NCI-H2029 (cell line): ENCODE measurements at regions not wholly inside any gene's neighbourhood (a gene's known extent, or its start where the extent isn't known, plus 50 kb on each side); places are given as distances from the start of the nearest gene placed in this dataset.
"Not testable (repeated sequence)": the region's sequence is repeated elsewhere in the genome, so short reads cannot be mapped to it uniquely, and the experiment has no call there.

Source experiments
- DNase-seq: peaks from one replicate; lab custom pipeline; 2025; lab: John Stamatoyannopoulos, UW

DNA sequence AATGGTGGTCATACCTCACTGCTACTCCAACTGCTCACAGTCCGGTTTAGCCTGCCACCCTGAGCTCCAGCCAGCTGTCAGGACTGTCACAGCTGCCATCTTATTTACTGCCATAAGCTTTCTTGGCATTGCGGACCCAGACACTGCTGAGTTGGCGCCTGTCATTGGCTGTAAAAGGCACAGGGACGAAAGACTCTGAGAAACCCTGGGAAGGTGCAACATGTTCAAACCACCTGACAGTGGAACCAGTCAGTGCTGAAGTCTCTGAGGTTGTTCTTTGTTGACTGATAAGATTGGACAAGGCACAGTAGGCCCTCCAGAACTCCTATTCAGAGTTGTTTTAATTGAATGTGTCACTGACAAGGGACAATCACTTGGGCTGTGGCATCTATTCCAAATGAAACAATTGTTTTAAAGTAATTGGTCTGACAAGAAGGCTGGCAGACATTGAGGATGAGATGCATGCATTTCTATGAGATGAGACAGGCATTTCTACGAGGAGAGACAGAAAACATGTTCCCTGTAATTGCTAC lies 927.8 kb downstream of the STPG2 start:
- DNase-seq, result no peak

DNA sequence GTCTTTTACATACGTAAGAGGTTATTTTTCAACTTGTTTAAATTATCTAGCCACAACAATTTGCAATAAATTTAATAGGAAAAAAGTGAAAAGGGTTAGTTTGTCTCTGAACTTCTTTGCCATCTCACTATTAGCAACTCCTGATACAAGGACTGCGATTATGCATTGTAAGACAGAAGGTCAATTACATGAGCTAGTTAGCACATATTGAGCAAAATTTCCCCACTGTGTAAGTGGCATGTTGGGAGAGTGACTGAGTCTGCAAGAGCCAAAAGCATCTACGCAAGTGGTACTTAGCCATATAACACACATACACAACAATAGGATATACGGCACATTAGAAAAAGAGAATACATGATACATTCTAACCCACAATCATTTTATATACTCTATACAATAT lies 927.2 kb downstream of the STPG2 start:
- no peak for DNase-seq

DNA sequence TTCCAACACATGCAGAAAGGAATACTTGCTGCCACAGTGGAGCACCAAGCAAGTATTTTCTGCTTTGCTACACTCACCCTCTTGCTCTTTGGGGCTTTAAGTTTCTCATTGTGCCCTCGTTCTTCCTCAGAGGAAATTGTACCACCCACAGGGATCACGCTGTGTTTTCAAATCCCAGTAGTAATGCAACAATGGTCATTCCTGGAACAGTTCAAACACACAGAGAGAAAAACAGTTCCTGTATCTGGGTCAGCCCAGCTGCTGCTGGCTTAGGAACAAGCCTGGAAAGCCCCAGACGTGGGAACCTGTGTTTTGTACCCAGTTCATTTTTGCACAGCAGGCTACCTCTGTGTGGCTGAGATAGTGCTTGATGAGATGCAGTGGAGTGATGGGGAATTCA lies 907.8 kb downstream of the STPG2 start:
- no peak for DNase-seq

DNA sequence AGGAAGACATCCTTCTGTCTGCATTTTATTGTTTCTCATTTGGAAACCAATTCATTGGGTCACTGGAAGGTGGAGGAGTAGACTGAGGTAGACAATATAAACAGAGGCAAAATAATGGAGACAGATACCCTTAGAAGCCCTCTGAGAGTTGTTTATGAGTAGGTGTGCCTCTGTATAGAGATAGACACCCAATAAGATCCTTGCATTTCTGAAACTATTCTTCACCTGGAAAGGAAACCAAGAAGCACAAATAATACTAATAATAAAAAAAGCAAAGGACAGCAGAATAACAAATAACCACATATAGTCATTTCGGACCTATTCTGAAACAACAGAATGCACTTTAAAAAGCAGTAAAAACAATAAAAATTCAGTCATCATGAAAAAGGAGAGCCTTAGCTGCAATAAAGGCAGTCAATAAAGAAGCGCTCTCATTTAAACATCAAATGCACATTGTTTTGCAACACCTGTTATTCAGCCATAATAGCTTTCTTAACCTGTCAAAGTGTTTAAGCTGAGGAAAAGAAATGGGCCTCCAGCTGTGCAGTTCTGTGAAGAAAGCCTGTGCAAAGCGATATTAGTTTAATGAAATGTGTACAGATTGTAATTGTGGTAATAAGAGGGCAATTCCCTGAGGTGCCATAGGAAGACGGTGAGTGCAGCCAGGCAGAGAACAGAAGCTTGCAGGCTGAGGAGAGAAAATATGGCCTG lies 904.2 kb downstream of the STPG2 start:
- no peak for DNase-seq

DNA sequence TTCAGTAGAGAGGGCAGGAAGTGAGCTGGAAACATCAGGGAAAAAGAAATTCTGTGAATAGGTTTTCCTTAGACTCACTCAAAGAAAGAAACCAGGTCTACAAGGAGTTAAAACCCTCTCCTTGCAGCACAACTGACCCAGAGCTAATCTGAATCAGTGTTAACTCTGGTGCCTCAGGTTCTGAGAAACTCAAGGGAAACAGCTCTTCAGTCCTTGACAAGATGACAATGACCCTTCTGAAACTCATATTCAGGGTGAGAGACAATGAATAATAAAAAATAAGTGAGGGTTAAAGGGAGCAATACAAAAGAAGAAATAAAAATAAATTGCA lies 903.6 kb downstream of the STPG2 start:
- DNase-seq, result no peak

DNA sequence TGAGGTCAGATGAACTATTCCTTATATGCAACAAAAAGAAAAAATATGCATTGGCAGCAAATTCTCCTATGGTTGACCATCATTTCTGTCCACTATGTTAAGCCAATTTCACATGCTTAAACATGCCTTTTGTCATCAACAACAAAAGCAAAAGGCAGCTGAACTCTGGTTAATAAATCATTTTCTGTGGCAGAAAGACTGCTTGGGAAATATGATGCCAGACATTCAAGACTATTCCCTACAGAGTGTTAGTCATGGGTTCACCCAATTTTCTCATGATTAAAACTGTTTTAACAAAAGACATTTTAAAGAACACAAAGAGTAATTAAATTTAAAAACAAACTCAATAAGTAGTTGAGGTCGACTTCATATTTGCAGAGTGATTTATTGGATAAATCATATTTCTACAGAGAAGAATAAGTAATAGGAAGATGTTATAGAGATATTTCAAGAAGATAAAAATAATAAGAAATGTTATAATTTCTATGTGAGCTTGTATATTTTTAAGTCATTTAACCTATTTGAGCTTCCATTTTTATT lies 890.6 kb downstream of the STPG2 start:
- DNase-seq, result no peak

DNA sequence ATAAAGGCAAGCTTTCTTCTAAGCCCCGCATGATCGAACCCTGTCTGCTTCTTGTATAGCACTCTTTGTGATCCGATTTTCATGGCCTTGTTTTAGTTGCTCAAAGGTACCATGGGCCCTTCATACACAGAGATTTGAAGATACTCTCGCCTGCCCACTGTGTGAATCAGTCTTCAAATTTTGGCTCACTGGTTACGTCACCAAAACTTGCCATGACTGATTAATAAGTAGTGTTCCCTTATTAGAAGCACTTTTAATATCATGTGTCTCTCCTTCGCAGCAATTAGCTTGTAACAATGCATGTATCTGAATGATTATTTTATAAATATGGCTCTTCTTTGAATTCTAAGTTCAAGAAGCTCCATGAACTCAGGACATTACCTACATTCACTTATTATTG lies 880.5 kb downstream of the STPG2 start:
- DNase-seq, result no peak

DNA sequence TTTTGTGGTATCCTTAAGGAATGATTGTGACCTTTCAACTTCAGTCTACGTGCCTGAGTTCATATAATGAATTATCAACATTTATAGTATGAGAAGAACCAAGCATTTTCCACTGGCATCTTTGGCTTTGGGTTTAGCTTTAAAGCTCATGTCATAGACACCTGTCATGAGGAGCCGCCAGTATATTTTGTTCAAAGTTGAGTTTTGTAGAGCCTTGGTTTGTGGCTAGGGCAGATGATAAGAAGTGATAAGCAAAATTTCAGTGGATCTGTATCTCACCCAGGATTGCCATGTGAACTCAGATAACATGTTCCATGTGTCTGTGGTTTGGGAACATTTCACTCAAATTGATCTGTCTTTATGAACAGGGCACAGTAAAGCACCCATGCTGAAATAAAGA lies 873.2 kb downstream of the STPG2 start:
- DNase-seq, result no peak

DNA sequence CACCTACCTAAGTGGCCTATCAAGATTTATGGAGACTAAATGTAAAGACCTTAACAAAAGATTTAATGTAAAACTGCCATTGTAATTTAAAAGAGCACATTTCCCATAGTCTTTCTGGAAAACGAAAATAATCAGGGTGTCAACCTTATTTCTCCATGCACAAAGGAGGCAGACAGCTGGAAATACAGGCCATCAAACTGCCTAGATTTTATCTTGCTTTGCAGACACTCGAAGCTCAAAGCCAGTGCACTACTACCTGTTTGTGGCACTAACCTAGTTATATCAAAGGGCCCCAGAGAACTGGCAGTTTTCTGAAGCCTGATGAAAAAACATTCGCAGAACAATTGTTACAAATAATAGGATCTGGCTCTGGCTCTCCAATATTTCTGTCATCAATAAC lies 863.9 kb downstream of the STPG2 start:
- DNase-seq, result no peak

DNA sequence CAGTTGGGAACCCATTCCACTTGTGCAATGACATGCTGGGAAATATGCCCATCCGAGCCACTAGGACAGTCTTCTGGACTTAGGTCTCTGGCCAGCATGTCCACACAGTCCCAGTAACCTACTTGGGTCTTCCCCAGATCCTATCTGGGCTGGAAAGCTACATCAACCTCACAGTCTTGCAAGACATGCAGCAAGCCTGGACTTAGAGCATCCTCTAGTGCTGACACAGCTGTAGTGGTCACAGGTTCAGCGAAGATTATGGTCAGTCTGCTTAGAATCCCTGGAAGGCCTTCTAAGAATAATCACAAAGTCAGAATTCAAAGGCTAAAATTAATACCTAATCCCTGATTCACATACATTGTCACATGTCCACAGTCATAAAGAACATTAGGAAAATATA lies 842.7 kb downstream of the STPG2 start:
- no peak for DNase-seq

DNA sequence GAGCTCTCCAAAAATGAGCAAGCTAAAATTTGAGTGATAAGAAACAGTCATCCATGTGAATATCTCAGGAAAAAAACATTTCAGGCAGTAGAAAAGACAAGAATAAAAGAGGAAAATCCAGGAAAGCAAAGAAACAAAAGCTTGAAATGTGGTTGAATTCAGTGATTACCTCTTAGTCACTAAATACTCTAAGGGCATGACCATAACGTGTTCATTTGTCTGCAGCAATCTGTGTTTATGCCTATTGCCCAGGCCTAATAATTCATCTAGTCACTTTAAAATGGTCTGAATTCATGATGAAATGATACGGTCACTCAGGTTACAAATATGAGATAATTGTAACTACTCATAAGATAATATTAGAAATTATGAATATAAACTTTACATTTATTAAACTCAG lies 837.9 kb downstream of the STPG2 start:
- no peak for DNase-seq

DNA sequence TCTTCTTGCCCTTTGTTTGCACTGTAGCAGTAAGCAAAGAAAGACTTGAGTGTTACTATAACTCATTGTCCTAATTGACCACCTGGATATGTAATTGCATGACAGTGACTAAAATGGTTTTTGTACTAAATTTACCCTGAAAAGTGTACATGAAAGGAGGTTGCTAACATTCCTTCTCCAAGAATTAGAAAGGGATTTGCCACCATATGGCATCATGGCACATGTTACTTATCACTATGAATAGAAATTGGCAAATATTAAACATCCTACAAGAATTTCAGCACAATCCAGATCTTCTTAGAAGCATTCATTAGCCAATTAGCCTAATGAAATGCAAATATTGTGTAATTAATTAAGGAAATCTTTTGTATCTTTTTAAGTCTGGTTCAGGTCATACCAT lies 834.2 kb downstream of the STPG2 start:
- no peak for DNase-seq

DNA sequence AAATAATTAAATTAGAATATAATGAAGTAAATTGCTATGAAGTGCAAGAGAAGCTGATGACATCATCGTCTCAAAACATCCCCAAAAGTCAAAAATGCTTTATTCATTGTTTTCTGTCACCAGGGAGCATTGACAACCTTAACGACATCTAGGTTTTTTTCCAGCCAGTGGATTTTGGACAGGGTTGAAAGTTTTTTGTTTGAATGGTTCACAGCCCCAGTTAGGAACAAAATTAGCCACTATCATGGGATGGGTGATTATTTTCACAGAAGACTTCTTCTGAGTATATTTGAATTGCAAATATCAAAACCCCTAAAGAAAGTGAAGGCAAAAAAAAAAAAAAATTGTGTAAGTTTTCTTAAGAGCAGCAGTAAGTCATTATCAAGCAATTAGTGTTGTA lies 826.1 kb downstream of the STPG2 start:
- no peak for DNase-seq

DNA sequence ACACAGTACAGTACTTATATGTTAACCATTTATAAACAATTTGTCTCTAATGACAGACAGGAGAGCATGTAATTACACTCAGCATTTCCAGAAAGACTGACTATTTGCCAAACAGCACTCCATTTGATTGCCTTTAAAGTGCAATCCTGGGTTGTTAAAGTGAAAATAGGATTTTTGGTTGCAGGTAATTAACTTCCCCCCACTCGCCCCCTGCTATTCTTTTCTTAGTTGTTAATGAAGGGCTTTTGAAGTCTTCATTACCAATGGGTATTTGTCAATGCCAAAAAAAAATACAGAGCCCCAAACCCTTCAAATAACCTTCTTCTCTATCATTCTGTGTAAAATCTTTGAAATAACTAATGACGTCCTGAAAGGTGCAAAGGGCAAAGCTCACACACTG lies 825.6 kb downstream of the STPG2 start:
- no peak for DNase-seq

DNA sequence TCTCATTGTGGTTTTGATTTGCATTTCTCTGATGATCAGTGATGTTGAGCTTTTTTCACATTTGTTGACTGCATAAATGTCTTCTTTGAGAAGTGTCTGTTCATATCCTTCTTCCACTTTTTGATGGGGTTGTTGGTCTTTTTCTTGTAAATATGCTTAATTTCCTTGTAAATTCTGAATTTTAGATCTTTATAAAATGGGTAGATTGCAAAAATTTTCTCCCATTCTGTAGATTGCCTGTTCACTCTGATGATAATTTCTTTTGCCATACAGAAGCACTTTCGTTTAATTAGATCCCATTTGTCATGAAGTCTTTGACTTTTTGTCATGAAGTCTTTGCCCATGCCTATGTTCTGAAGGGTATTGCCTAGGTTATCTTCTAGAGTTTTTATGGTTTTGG lies 817.5 kb downstream of the STPG2 start:
- not testable (repeated sequence) for DNase-seq

DNA sequence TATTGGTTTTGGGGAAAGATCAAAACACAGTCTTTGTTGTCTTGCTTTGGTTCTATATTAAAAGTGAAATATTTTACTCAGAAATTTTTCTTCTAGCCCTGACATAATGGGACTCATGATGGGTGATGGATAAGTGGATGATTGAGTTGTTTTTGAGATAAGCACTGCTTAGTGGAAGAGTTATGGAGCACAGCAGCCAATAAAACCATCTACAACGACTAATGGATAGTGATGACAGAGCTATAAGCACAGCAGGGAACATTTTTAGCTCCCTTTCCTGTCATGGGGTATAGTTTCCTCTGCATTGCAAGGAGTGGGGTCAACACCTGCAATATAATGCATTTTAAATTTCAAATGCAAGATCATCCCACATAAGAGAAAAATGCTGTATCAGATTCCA lies 812.4 kb downstream of the STPG2 start:
- DNase-seq, result no peak

DNA sequence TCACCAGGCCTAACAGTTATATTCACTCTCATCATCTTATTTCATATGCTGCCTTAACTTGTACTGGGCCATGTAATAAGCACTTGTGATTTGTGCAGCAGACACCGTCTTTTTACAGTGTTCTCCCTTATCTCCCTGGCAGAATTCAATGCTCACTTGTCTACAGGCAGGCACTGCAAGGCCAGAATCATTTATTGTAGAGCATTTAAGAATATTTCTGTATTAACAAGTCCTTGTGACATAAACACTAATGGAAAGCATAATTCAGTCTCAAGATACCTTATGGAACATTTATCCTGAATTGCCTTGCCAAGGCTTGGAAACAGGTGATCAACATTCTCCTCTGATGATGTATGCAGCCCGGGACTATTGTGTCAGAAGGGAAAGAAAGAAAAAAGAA lies 808.9 kb downstream of the STPG2 start:
- DNase-seq, result no peak

DNA sequence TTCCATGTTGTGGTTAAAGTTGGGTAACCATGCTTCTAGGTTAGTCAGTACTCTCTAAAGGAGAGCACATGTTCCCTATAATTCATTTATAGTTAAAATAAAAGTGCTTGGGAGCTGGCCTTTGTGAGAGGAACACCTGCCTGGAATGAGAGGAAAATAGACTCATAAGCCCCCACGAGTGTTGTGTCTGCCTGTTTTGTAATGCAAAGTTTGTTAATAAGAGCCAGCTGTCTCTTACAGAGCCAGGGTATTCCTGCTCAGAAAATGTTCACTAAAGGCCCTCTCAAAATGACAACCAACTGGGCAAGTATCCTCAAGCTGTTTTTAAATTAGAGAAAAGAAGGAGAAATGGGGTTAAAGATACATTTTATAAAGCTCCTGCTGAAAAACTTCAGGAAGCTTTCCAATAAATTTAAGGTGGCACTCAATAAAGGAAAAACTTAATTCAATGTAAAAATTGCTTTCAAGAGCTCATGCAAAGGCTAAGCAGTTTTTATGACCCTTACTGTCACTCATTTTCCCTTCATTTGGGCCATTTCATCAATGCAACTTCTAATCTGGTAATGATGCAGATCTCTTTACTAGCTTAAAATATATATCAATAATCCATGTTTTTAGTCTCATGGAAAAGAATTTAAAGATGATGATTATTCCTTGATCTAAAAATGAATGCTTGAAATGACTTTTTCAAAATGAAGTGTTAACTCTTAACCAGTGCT lies 793.6 kb downstream of the STPG2 start:
- DNase-seq, result no peak

DNA sequence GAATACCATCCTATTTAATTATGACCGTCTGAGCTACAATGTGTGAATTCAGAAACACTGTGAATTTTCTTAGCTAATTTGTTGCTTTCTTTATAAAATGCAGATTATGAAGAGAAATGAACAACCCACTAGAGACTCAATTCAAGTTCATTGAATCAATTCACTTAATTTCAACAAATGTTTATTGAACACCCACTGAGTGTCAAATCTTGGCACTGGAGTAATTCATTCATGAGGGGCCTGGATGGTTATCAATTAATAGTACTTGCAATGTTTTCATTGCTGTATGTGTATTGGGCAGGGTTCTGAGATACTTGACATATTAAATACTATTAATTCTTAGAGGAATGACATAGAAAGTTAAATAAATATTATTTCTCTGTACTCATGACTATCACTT lies 789.4 kb downstream of the STPG2 start:
- no peak for DNase-seq

DNA sequence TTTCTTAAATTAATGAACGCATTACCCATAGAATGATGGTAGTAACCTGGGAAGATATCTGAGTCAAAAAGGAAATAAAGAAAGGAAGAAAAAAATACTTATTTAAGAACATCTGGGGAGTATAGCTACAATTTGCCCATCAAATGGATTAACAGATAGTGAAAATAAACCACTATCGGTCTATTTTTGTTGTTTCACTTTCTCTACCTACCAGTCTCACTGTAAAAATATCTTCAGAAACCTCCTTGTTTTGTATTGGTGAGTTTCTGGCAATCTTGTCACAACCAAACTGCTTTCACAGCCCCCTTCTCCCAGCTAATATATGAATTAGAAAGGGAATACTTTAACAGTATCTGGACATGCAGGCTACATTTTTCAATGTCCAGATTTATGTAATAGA lies 783.5 kb downstream of the STPG2 start:
- no peak for DNase-seq

DNA sequence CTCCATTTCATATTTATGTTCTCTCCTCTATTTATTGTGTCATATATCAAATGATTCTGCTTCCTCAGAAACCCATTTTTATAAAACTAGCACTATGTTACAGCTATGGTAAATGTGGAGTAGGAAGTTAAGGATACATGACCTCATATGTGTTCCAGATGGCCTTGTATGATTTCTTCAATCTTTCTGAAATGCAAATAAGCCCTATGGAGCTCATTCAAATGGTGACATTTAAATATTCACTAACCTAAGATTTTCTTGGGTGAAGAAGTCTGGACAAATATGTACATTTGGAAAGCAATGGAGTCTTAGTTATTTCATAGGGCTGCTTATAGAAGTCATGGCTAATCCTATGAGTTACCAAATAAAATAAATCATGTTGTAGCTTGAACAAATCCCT lies 782.5 kb downstream of the STPG2 start:
- DNase-seq, result no peak

DNA sequence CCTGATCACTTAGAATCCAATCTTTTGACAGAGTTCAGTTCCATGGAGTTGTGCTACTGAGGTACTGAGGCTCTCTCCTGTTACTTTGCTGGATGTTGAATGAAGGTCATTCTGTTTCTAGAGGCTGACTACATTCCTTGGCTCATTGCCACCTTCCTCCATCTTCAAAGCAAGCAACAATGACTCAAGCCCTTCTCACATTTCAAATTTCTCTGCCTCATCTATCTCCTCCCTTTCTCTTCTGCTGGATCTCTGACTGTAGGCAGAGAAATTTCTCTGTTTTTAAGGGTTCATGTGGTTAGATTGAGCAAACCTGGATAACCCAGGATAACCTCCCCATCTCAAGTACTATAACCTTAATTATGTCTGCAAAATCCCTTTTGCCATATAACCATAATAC lies 775.4 kb downstream of the STPG2 start:
- DNase-seq, result peak; percentile 86

DNA sequence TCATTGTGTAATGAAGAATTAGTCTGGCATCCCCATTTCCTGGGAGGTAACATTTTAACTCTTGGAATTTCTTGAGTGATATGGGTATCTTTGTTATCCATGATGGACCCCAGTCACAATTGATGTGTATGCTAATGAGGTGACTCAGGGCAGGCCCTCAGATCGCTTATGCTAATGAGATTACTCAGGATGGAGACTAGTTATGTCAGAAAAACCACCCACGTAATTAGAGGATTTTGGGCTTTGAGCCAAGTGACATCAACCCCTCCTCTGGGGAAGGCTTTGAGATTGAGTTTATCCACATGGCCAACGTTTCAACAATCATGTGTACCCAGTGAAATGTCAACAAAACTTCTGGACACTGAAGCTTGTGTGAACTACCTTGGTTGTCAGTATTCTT lies 772.7 kb downstream of the STPG2 start:
- no peak for DNase-seq

DNA sequence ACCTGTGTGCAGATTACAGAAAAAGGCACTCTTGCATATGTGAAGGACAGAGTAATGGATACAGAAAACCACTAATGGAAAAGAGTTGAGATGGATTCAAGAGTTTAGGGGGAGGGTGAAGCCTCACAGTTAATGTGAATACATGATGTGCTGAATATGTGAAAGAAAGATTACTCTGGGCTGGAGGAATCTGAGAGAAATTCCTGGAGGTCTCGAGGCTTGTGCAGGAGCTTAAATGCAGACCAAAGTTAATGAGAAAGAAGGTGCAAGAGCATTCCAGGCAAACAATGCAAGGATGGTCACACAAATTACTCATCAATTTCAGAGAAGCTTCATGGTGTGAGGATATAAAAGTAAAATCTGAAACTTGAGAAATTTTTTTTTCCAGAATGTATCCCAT lies 768.8 kb downstream of the STPG2 start:
- DNase-seq, result no peak
